Breast epithelium (tissue), 3 donors: ENCODE measurements at regions not wholly inside any gene's neighbourhood (a gene's known extent, or its start where the extent isn't known, plus 50 kb on each side); places are given as distances from the start of the nearest gene placed in this dataset.

Source experiments
- POLR2A ChIP-seq: fragments of 450-650 bp; IDR thresholded peaks from one replicate; pipeline ENCODE4 v1.6.1; 2016; ENCODE audit warnings: antibody characterized with exemption, mild to moderate bottlenecking, moderate library complexity
- POLR2AphosphoS5 ChIP-seq, 3 donors: sonication (generic); formaldehyde crosslinking; IDR thresholded peaks; one replicate each; pipeline ENCODE4 v1.6.1; 2017; ENCODE audit warnings: antibody characterized with exemption in 3 of 3

- no peak for TF ChIP-seq POLR2A
- no peak for TF ChIP-seq POLR2AphosphoS5 (IDR thresholded peaks at IDR 0.05)
These were observed 807.2 kb upstream of the MBL2 start for GRCh38 chr10:53579773-53580172.
